Liver (tissue), 3 donors: ENCODE measurements at regions not wholly inside any gene's neighbourhood (a gene's known extent, or its start where the extent isn't known, plus 50 kb on each side); places are given as distances from the start of the nearest gene placed in this dataset.
"Not testable (repeated sequence)": the region's sequence is repeated elsewhere in the genome, so short reads cannot be mapped to it uniquely, and the experiment has no call there.

ENCODE experiments used
- CTCF ChIP-seq: fragments of 150-350 bp; IDR thresholded peaks from 2 replicates; pipeline ENCODE4 v1.5.1; 2017; ENCODE audit warnings: improper control_type of control experiment, low read depth, low read length; ENCODE audit not compliant: missing input control
- GABPA ChIP-seq, 2 donors: IDR thresholded peaks in 1 of 2; conservative IDR thresholded peaks in 1 of 2; 2 replicates each; pipeline ENCODE4 v1.6.1; 2016; ENCODE audit warnings: antibody characterized with exemption in 2 of 2, mild to moderate bottlenecking in 1 of 2, moderate library complexity in 1 of 2
- NR2F2 ChIP-seq: IDR thresholded peaks from 2 replicates; pipeline ENCODE4 v1.6.1; 2016; ENCODE audit warnings: antibody characterized with exemption
- RAD21 ChIP-seq, 2 donors: IDR thresholded peaks; 2 replicates each; pipeline ENCODE4 v1.6.1; 2016; ENCODE audit warnings: antibody characterized with exemption in 2 of 2, mild to moderate bottlenecking in 2 of 2
- YY1 ChIP-seq: IDR thresholded peaks from 2 replicates; pipeline ENCODE4 v1.6.1; 2016; ENCODE audit warnings: antibody characterized with exemption, mild to moderate bottlenecking
- donor health status: healthy.
- donor health status: healthy.

- TF ChIP-seq RAD21 (IDR thresholded peaks at IDR 0.05); NR2F2; CTCF; GABPA (IDR thresholded peaks at IDR 0.05 in 1 of 2, conservative IDR thresholded peaks at IDR 0.05 in 1 of 2); YY1: not testable (repeated sequence)
Measured at GRCh38 chr7:79739036-79739709, 285.7 kb upstream of the MAGI2 start.
